Breast epithelium (tissue), 4 donors: ENCODE measurements at regions not wholly inside any gene's neighbourhood (a gene's known extent, or its start where the extent isn't known, plus 50 kb on each side); places are given as distances from the start of the nearest gene placed in this dataset.

Source experiments
- DNase-seq, 2 donors: peaks; one replicate each; pipeline ENCODE4 v3.0.0-alpha.2; 2019; ENCODE audit warnings: low spot score in 2 of 2
- H3K27ac ChIP-seq, 2 donors: fragments of 200-600 bp; sonication (generic) in 1 of 2; one replicate each; pipeline ENCODE4 v1.5.1; 2016 to 2019; ENCODE audit warnings: mild to moderate bottlenecking in 1 of 2
- H3K27me3 ChIP-seq, 2 donors: fragments of 200-600 bp; sonication (generic) in 1 of 2; one replicate each; pipeline versions ENCODE4 v1.5.1 to v1.6.0; 2017 to 2019; ENCODE audit warnings: control low read depth in 1 of 2, mild to moderate bottlenecking in 1 of 2
- H3K36me3 ChIP-seq: fragments of 200-600 bp; one replicate; pipeline ENCODE4 v1.5.1; 2019
- H3K4me1 ChIP-seq, 2 donors: fragments of 200-600 bp; sonication (generic); one replicate each; pipeline ENCODE4 v1.5.1; 2016 to 2019; ENCODE audit warnings: control low read depth in 1 of 2
- H3K4me3 ChIP-seq, 3 donors: fragments of 200-600 bp; sonication (generic); 1 replicate in 2 of 3; 2 replicates in 1 of 3; pipeline ENCODE4 v1.5.1; 2016 to 2019; ENCODE audit warnings: mild to moderate bottlenecking in 3 of 3, moderate library complexity in 2 of 3
- H3K9me3 ChIP-seq, 2 donors: fragments of 200-600 bp; sonication (generic) in 1 of 2; one replicate each; pipeline ENCODE4 v1.5.1; 2016 to 2019; ENCODE audit warnings: control low read depth in 1 of 2
- CTCF ChIP-seq, 3 donors: fragments of 450-650 bp; IDR thresholded peaks; one replicate each; pipeline ENCODE4 v1.5.1; 2016 to 2017; ENCODE audit warnings: antibody characterized with exemption in 3 of 3, mild to moderate bottlenecking in 3 of 3, moderate library complexity in 3 of 3
- POLR2A ChIP-seq: fragments of 450-650 bp; IDR thresholded peaks from one replicate; pipeline ENCODE4 v1.6.1; 2016; ENCODE audit warnings: antibody characterized with exemption, mild to moderate bottlenecking, moderate library complexity
- POLR2AphosphoS5 ChIP-seq, 3 donors: sonication (generic); formaldehyde crosslinking; IDR thresholded peaks; one replicate each; pipeline ENCODE4 v1.6.1; 2017; ENCODE audit warnings: antibody characterized with exemption in 3 of 3
- intact Hi-C: fragments of 100-400 bp; cut with DNase I; formaldehyde crosslinking; loops from one replicate; pipeline ENCODE4 v1.15.1; 2023; ENCODE audit warnings: low total_unique reads

- intact Hi-C loops: no loop called here
- Histone ChIP-seq H3K27me3 (no peaks in the 10 kb centered on the region), H3K27ac (no peak overlapping the region), H3K9me3 (no peaks in the 10 kb centered on the region), H3K36me3 (no peaks in the 10 kb centered on the region), H3K4me1 (peaks cover 0 to 5% of the 10 kb centered on the region in 2 donors), H3K4me3 (no peak overlapping the region)
- no peak for DNase-seq
- TF ChIP-seq CTCF (IDR thresholded peaks at IDR 0.05): no peak
- TF ChIP-seq POLR2AphosphoS5 (IDR thresholded peaks at IDR 0.05): no peak
- TF ChIP-seq POLR2A: no peak
Measured at GRCh38 chr5:68429510-68429909, 214.0 kb downstream of the PIK3R1 start.

- intact Hi-C loops: no loop called here
- H3K36me3 ChIP-seq: no peaks in the 10 kb centered on the region
- H3K4me1 ChIP-seq: peaks cover 0 to 9% of the 10 kb centered on the region in 2 donors
- DNase-seq: no peak
- H3K27me3 ChIP-seq: no peaks in the 10 kb centered on the region
- no peak overlapping the region for H3K27ac ChIP-seq
- no peaks in the 10 kb centered on the region for H3K9me3 ChIP-seq
- TF ChIP-seq POLR2AphosphoS5 (IDR thresholded peaks at IDR 0.05): no peak
- no peak for TF ChIP-seq POLR2A
- no peak for TF ChIP-seq CTCF (IDR thresholded peaks at IDR 0.05)
- no peak overlapping the region for H3K4me3 ChIP-seq
Measured at GRCh38 chr5:68430279-68430678, 214.7 kb downstream of the PIK3R1 start.

GRCh38 chr5:68431186-68431585 lies 215.6 kb downstream of the PIK3R1 start:
- DNase-seq: no peak
- no peaks in the 10 kb centered on the region for H3K27me3 ChIP-seq
- H3K4me1 ChIP-seq: peaks cover 0 to 9% of the 10 kb centered on the region in 2 donors
- TF ChIP-seq POLR2A: no peak
- TF ChIP-seq POLR2AphosphoS5 (IDR thresholded peaks at IDR 0.05): no peak
- TF ChIP-seq CTCF (IDR thresholded peaks at IDR 0.05): no peak
- no peaks in the 10 kb centered on the region for H3K36me3 ChIP-seq
- no peak overlapping the region for H3K27ac ChIP-seq
- no peaks in the 10 kb centered on the region for H3K9me3 ChIP-seq
- intact Hi-C loops: no loop called here
- no peak overlapping the region for H3K4me3 ChIP-seq

GRCh38 chr5:68431601-68432337 lies 216.2 kb downstream of the PIK3R1 start:
- no peak for TF ChIP-seq CTCF (IDR thresholded peaks at IDR 0.05)
- no peak for TF ChIP-seq POLR2A
- TF ChIP-seq POLR2AphosphoS5 (IDR thresholded peaks at IDR 0.05): no peak
- Histone ChIP-seq H3K4me1 (peaks cover 0 to 9% of the 10 kb centered on the region in 2 donors), H3K9me3 (no peaks in the 10 kb centered on the region), H3K27ac (no peak overlapping the region), H3K4me3 (no peak overlapping the region), H3K36me3 (no peaks in the 10 kb centered on the region), H3K27me3 (no peaks in the 10 kb centered on the region)
- intact Hi-C loops: no loop called here
- DNase-seq: no peak

GRCh38 chr5:68432682-68433081 lies 217.1 kb downstream of the PIK3R1 start:
- no peak for TF ChIP-seq POLR2AphosphoS5 (IDR thresholded peaks at IDR 0.05)
- no peak for TF ChIP-seq POLR2A
- no peak for TF ChIP-seq CTCF (IDR thresholded peaks at IDR 0.05)
- intact Hi-C loops: no loop called here
- H3K27me3 ChIP-seq: no peaks in the 10 kb centered on the region
- no peak for DNase-seq
- no peaks in the 10 kb centered on the region for H3K9me3 ChIP-seq
- H3K4me1 ChIP-seq: peaks cover 0 to 9% of the 10 kb centered on the region in 2 donors
- no peak overlapping the region for H3K4me3 ChIP-seq
- peak overlapping the region in 1 of 2 donors; percentile 38 for H3K27ac ChIP-seq
- no peaks in the 10 kb centered on the region for H3K36me3 ChIP-seq
